ENCODE measurements at regions not wholly inside any gene's neighbourhood (a gene's known extent, or its start where the extent isn't known, plus 50 kb on each side); places are given as distances from the start of the nearest gene placed in this dataset.

GRCh38 chr3:128561504-128561903 lies 68.5 kb upstream of the GATA2 start:
- no peaks in the 10 kb centered on the region for H3K36me3 Mint-ChIP-seq (ENCODE audit: insufficient read depth in 1 of 3, low read depth in 3 of 3)
- no peak overlapping the region for H3T11ph ChIP-seq (ENCODE audit: low read length)
- no peak overlapping the region for H2AFZ ChIP-seq (ENCODE audit: low read length)
- no peak overlapping the region for H2BK12ac ChIP-seq (ENCODE audit: insufficient read length, low read depth, low read length)
- no peaks in the 10 kb centered on the region for H3K9me3 ChIP-seq (ENCODE audit: control insufficient read depth, low read depth, low read length)
- no peak overlapping the region for H3K9ac ChIP-seq (ENCODE audit: extremely low read depth, insufficient read length, low read length)
- no peak overlapping the region for H2BK20ac ChIP-seq (ENCODE audit: low read depth, low read length, poor library complexity, severe bottlenecking)
- H3K79me2 ChIP-seq (ENCODE audit: insufficient read depth, low read length): no peaks in the 10 kb centered on the region; the same call in 1 of the 2 replicates
- no peak overlapping the region for H3K18ac ChIP-seq (ENCODE audit: insufficient read length, low read depth, low read length)
- H4K5ac ChIP-seq (ENCODE audit: insufficient read length, low read depth, low read length): no peak overlapping the region
- no peak overlapping the region for H4K91ac ChIP-seq (ENCODE audit: insufficient read length, low read depth, low read length)
- peaks cover 10% of the 10 kb centered on the region for H3K27me3 Mint-ChIP-seq (ENCODE audit: low read depth)
- no peak overlapping the region for H3K27ac Mint-ChIP-seq
- DNase-seq: no peak
- no peak overlapping the region for H3K23ac ChIP-seq (ENCODE audit: insufficient read length, low read depth, low read length)
- no peak overlapping the region for H3K4me2 ChIP-seq (ENCODE audit: insufficient read depth, insufficient read length, low read length)
- no peak for TF ChIP-seq CTCF (conservative IDR thresholded peaks at IDR 0.05)
- no peaks in the 10 kb centered on the region for H3K27me3 ChIP-seq (ENCODE audit: insufficient read depth, low read length)
- H3K4me1 ChIP-seq (ENCODE audit: insufficient read depth, low read length): no peaks in the 10 kb centered on the region; the same call in 1 of the 2 replicates
- H3K56ac ChIP-seq (ENCODE audit: insufficient read length, low read depth, low read length): no peak overlapping the region
- H3K27ac ChIP-seq (ENCODE audit: insufficient read length, low read depth, low read length): no peak overlapping the region
- H2AK5ac ChIP-seq (ENCODE audit: insufficient read length, low read length): no peak overlapping the region
- H3K4ac ChIP-seq (ENCODE audit: low read depth, low read length): no peak overlapping the region
- no peak overlapping the region for H3K4me3 Mint-ChIP-seq
- H3K14ac ChIP-seq (ENCODE audit: insufficient read depth, low read length): no peak overlapping the region
- no peak overlapping the region for H4K8ac ChIP-seq (replicated peaks; ENCODE audit: insufficient read length, low read depth, low read length)
- H3K9me3 Mint-ChIP-seq: no peaks in the 10 kb centered on the region; a peak in 2 of 5 replicates
- H3K23me2 ChIP-seq (ENCODE audit: insufficient read length, low read depth, low read length, poor library complexity, severe bottlenecking): no peaks in the 10 kb centered on the region
- no peak overlapping the region for H2BK15ac ChIP-seq (ENCODE audit: low read depth, low read length)
- no peaks in the 10 kb centered on the region for H4K20me1 ChIP-seq (ENCODE audit: control insufficient read depth, insufficient read depth, insufficient read length)
- no peak overlapping the region for H2BK5ac ChIP-seq (ENCODE audit: insufficient read length, low read length)
- WGBS (ENCODE audit: extremely low coverage, insufficient read length, low lambda C conversion rate): no CpG with 5 or more reads among the region's 2 CpGs
- H3K79me1 ChIP-seq (ENCODE audit: insufficient read depth, low read depth, low read length, poor library complexity, severe bottlenecking): no peaks in the 10 kb centered on the region
- H3K4me1 Mint-ChIP-seq: peaks cover 11 to 17% of the 10 kb centered on the region in 2 experiments
- H2BK120ac ChIP-seq (ENCODE audit: low read depth, low read length, poor library complexity, severe bottlenecking): no peak overlapping the region

Measured in H9 (cell line).